ENCODE measurements at regions not wholly inside any gene's neighbourhood (a gene's known extent, or its start where the extent isn't known, plus 50 kb on each side); places are given as distances from the start of the nearest gene placed in this dataset.

DNA sequence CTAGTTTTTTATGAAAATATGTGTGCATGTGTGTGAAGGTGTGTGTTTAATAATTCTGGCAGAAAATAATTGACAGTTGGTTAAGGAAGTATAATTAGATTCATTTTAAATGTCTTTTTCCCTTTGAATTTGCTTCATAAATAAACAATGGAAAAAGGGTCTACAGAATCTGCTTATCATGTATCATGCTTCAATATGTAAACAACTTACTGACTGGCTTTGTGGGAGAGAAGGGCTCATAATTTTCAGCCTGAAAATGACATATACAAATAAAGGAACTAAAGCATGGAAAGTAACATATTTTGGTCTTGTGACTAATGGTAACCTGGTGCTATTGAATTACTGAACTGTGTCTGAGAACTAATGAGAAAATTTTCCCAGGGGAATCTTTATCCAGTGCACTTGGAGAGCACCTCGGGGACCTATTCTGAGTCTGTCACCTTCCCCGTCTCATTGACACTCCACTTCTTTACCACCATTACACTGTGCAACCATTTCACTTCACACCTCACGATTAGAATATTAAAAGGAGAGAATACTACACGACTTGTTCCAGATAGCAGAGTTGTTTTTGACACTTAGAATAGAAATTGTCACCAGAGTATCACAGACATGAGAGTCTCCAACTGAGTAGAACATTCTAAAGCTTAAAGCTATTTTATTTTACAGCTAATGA, 298.6 kb downstream of the TFEC start:
- H3K4me1 Mint-ChIP-seq, result peaks cover 8% of the 10 kb centered on the region
- H3K36me3 Mint-ChIP-seq, result no peaks in the 10 kb centered on the region

DNA sequence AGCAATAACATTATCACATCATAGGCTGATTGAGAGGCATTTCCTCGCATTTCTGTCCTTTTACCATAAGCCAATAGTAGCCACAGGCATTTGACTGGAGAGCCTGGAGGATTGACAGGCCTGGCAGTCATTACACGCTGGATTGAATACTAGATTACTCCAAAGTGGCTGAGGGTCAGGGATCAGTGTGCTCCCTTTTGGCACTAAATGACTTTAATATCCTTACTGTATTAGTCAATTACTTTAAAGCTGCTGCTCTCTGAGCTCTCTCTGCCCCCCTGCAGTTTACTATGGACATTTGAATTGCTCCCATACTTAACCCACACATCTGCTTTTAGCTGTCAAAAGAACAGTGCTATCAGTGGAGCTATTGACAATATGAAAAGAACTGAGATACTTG, 302.0 kb downstream of the TFEC start:
- Histone ChIP-seq H3K27me3 (peaks cover 43% of the 10 kb centered on the region), H3K4me3 (no peak overlapping the region), H3K9me3 (ENCODE audit: low read depth) (no peaks in the 10 kb centered on the region), H3K4me2 (no peak overlapping the region), H2AFZ (replicated peaks) (no peak overlapping the region), H4K20me1 (ENCODE audit: low read depth) (no peaks in the 10 kb centered on the region), H3F3A (ENCODE audit: low read depth) (no peaks in the 10 kb centered on the region), H3K36me3 (no peaks in the 10 kb centered on the region), H3K79me2 (ENCODE audit: low read depth) (no peaks in the 10 kb centered on the region), H3K4me1 (peaks cover 7% of the 10 kb centered on the region), H3K27ac (no peak overlapping the region), H3K9ac (no peak overlapping the region)
- Mint-ChIP-seq H3K9me3 (no peaks in the 10 kb centered on the region), H3K4me1 (peaks cover 11% of the 10 kb centered on the region), H3K4me3 (no peak overlapping the region), H3K36me3 (no peaks in the 10 kb centered on the region), H3K27ac (no peak overlapping the region), H3K27me3 (ENCODE audit: insufficient read depth, low read depth) (no peaks in the 10 kb centered on the region)
- TF ChIP-seq, protein P1, sequence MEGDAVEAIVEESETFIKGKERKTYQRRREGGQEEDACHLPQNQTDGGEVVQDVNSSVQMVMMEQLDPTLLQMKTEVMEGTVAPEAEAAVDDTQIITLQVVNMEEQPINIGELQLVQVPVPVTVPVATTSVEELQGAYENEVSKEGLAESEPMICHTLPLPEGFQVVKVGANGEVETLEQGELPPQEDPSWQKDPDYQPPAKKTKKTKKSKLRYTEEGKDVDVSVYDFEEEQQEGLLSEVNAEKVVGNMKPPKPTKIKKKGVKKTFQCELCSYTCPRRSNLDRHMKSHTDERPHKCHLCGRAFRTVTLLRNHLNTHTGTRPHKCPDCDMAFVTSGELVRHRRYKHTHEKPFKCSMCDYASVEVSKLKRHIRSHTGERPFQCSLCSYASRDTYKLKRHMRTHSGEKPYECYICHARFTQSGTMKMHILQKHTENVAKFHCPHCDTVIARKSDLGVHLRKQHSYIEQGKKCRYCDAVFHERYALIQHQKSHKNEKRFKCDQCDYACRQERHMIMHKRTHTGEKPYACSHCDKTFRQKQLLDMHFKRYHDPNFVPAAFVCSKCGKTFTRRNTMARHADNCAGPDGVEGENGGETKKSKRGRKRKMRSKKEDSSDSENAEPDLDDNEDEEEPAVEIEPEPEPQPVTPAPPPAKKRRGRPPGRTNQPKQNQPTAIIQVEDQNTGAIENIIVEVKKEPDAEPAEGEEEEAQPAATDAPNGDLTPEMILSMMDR (IDR thresholded peaks at IDR 0.05), result no peak
- TF ChIP-seq EZH2phosphoT487 (IDR thresholded peaks at IDR 0.05), result peak; percentile 100
- peak; percentile 73 for DNase-seq (ENCODE audit: low spot score)

More for the DNA sequence above, 298.6 kb downstream of the TFEC start:
- Histone ChIP-seq H3K79me2 (ENCODE audit: low read depth) (no peaks in the 10 kb centered on the region), H3F3A (ENCODE audit: low read depth) (no peaks in the 10 kb centered on the region), H3K9me3 (ENCODE audit: low read depth) (no peaks in the 10 kb centered on the region), H3K9ac (no peak overlapping the region), H3K4me2 (no peak overlapping the region), H3K27ac (no peak overlapping the region), H3K4me1 (peaks cover 7% of the 10 kb centered on the region), H2AFZ (replicated peaks) (no peak overlapping the region), H4K20me1 (ENCODE audit: low read depth) (no peaks in the 10 kb centered on the region), H3K36me3 (no peaks in the 10 kb centered on the region), H3K4me3 (no peak overlapping the region), H3K27me3 (peaks cover 33% of the 10 kb centered on the region)
- Mint-ChIP-seq H3K27ac (no peak overlapping the region), H3K27me3 (ENCODE audit: insufficient read depth, low read depth) (no peaks in the 10 kb centered on the region), H3K9me3 (peaks cover 2% of the 10 kb centered on the region), H3K4me3 (no peak overlapping the region)
- TF ChIP-seq EZH2 (IDR thresholded peaks at IDR 0.05), result no peak
- TF ChIP-seq EZH2phosphoT487 (IDR thresholded peaks at IDR 0.05), result no peak
- TF ChIP-seq, protein P1 (IDR thresholded peaks at IDR 0.05), result no peak
- no peak for DNase-seq (ENCODE audit: low spot score)

DNA sequence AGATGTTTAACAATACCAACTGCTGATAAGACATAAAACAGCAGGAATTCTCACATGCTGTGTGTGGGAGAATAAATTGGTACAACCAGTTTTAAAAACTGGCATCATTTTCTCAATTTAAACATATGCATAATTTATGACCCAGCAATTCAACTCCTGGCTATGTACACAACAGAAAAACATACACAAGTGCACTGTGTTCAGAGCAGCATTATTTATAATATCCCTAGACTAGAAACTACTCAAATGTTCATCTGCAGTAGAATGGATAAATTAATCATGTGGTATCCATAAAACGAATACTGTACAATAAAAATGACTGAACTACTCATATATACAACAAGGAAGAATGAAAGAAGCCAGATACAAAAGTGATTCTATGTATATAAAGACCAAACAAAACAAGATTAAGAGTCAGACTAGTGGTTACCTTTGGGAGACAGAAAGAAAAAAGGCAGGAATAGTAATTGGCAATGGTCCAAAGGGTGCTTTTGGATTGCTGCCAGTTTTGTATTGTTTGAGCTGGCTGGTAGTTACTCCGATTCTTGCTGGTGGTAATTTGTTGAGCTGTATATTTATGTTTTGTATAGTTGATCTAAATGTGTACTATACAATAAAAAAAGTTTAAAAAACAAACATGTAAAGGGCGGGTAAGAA, 306.0 kb downstream of the TFEC start:
- H3K4me3 ChIP-seq, result no peak overlapping the region
- H3K27me3 ChIP-seq, result peaks cover 26% of the 10 kb centered on the region
- Mint-ChIP-seq H3K9me3 (no peaks in the 10 kb centered on the region), H3K4me1 (peaks cover 11% of the 10 kb centered on the region), H3K36me3 (no peaks in the 10 kb centered on the region), H3K4me3 (no peak overlapping the region), H3K27me3 (ENCODE audit: insufficient read depth, low read depth) (no peaks in the 10 kb centered on the region), H3K27ac (no peak overlapping the region)
- peaks cover 15% of the 10 kb centered on the region for H3K4me1 ChIP-seq
- DNase-seq (ENCODE audit: low spot score), result no peak
- no peak overlapping the region for H2AFZ ChIP-seq (replicated peaks)
- H3K27ac ChIP-seq, result no peak overlapping the region
- H4K20me1 ChIP-seq (ENCODE audit: low read depth), result no peaks in the 10 kb centered on the region
- H3K9ac ChIP-seq, result no peak overlapping the region
- H3F3A ChIP-seq (ENCODE audit: low read depth), result no peaks in the 10 kb centered on the region
- no peaks in the 10 kb centered on the region for H3K36me3 ChIP-seq
- TF ChIP-seq EZH2phosphoT487 (IDR thresholded peaks at IDR 0.05), result no peak
- TF ChIP-seq EZH2 (IDR thresholded peaks at IDR 0.05), result no peak
- TF ChIP-seq, protein P1 (IDR thresholded peaks at IDR 0.05), result no peak
- H3K79me2 ChIP-seq (ENCODE audit: low read depth), result no peaks in the 10 kb centered on the region
- H3K4me2 ChIP-seq, result no peak overlapping the region
- no peaks in the 10 kb centered on the region for H3K9me3 ChIP-seq (ENCODE audit: low read depth)
